ENCODE measurements at regions not wholly inside any gene's neighbourhood (a gene's known extent, or its start where the extent isn't known, plus 50 kb on each side); places are given as distances from the start of the nearest gene placed in this dataset.

GRCh38 chr4:126445596-126445995, 1130.8 kb downstream of the FAT4 start:
- Histone ChIP-seq H3K4me3 (no peak overlapping the region), H3K4me1 (no peaks in the 10 kb centered on the region), H3K27ac (no peak overlapping the region), H3K36me3 (no peaks in the 10 kb centered on the region), H3K9me3 (no peaks in the 10 kb centered on the region), H3K27me3 (no peaks in the 10 kb centered on the region)
- TF ChIP-seq CTCF (IDR thresholded peaks at IDR 0.05) (no peak), POLR2A (IDR thresholded peaks at IDR 0.05) (no peak)
- no peak for DNase-seq

- Histone ChIP-seq H3K36me3 (no peaks in the 10 kb centered on the region), H3K9me3 (no peaks in the 10 kb centered on the region), H3K4me1 (no peaks in the 10 kb centered on the region), H3K27ac (no peak overlapping the region), H3K27me3 (no peaks in the 10 kb centered on the region), H3K4me3 (no peak overlapping the region)
- TF ChIP-seq POLR2A (IDR thresholded peaks at IDR 0.05) = no peak
- TF ChIP-seq CTCF (IDR thresholded peaks at IDR 0.05) = no peak
- no peak for DNase-seq
Measured at GRCh38 chr4:126446917-126447316, 1132.2 kb downstream of the FAT4 start.

GRCh38 chr4:126448086-126448845, 1133.5 kb downstream of the FAT4 start:
- no peak for TF ChIP-seq CTCF (IDR thresholded peaks at IDR 0.05)
- TF ChIP-seq POLR2A (IDR thresholded peaks at IDR 0.05) = no peak
- DNase-seq = no peak

GRCh38 chr4:126451237-126451873, 1136.6 kb downstream of the FAT4 start:
- Histone ChIP-seq H3K27me3 (no peaks in the 10 kb centered on the region), H3K4me1 (no peaks in the 10 kb centered on the region), H3K27ac (no peak overlapping the region), H3K36me3 (no peaks in the 10 kb centered on the region), H3K4me3 (no peak overlapping the region), H3K9me3 (no peaks in the 10 kb centered on the region)
- DNase-seq = no peak
- TF ChIP-seq CTCF (IDR thresholded peaks at IDR 0.05) (no peak), POLR2A (IDR thresholded peaks at IDR 0.05) (no peak)

More at GRCh38 chr4:126448086-126448845, 1133.5 kb downstream of the FAT4 start:
- H3K27me3 ChIP-seq = no peaks in the 10 kb centered on the region
- H3K27ac ChIP-seq = no peak overlapping the region
- no peaks in the 10 kb centered on the region for H3K4me1 ChIP-seq
- no peak overlapping the region for H3K4me3 ChIP-seq
- no peaks in the 10 kb centered on the region for H3K9me3 ChIP-seq
- no peaks in the 10 kb centered on the region for H3K36me3 ChIP-seq

- TF ChIP-seq CTCF (IDR thresholded peaks at IDR 0.05) (no peak), POLR2A (IDR thresholded peaks at IDR 0.05) (no peak)
- Histone ChIP-seq H3K27ac (no peak overlapping the region), H3K4me1 (no peaks in the 10 kb centered on the region), H3K9me3 (no peaks in the 10 kb centered on the region), H3K27me3 (no peaks in the 10 kb centered on the region), H3K36me3 (no peaks in the 10 kb centered on the region), H3K4me3 (no peak overlapping the region)
- DNase-seq = no peak
Measured at GRCh38 chr4:126455865-126456264, 1141.1 kb downstream of the FAT4 start.

Measured in Peyer's patch (tissue), 4 donors.